Endothelial cell of hepatic sinusoid (primary cell): ENCODE measurements at regions not wholly inside any gene's neighbourhood (a gene's known extent, or its start where the extent isn't known, plus 50 kb on each side); places are given as distances from the start of the nearest gene placed in this dataset.

Source experiments
- in situ Hi-C: cut with HindIII; loops from 2 replicates; pipeline ENCODE4 v1.10.0; 2017; ENCODE audit warnings: low sequenced_read_pairs

DNA sequence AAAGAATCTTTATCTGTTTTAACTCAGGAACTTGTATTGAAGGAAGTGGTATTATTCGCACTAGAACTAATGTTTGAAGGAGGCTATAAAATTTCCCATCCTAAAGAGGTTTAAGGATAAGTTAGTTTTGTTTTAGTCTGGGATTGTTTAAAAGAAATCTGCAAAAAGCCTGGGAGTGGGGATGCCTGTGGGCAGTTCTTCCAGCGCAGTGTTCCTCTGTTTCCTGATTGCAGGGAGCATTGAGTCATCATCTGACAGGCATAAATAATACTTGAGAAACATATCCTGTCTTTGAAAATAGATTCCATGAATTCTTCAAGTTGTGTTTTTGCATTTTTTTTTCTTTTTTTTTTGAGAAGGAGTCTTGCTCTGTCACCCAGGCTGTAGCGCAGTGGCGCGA, 350.8 kb upstream of the PTBP2 start:
- in situ Hi-C loops: no loop called here

DNA sequence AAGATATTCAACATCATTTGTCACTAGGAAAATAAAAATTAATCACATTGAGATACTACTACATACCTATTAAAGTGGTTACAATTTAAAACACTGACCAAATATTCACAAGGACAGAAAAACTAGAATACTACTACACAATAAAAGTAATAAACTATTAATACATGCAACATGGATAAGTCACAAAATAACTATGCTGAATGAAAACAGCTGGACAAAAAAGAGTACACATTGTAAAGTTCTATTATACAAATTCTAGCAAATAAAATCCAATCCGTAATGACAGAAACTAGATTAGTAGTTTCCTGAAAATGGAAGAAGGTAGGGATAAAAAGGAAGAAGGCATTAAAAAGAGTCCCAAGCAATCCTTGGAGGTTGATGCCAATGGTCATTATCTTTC, 348.7 kb upstream of the PTBP2 start:
- in situ Hi-C loops: no loop called here

GRCh38 chr1:96374076-96374762, 347.4 kb upstream of the PTBP2 start:
- in situ Hi-C loops: no loop called here

GRCh38 chr1:96376846-96377245, 344.7 kb upstream of the PTBP2 start:
- in situ Hi-C loops: no loop called here

DNA sequence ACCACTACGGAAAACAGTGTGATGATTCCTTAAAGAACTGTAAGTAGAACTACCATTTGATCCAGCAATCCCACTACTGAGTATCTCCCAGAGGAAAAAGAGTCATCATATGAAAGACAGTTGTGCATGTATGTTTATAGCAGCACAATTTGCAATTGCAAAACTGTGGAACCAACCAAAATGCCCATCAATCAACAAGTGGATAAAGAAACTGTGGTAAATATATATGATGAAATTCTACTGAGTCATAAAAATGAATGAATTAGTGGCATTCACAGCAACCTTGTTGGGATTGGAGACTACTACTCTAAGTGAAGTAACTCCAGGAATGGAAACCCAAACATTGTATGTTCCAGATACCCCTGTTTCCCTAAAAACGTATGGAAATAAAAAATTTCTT, 337.0 kb upstream of the PTBP2 start:
- in situ Hi-C loops: no loop called here

DNA sequence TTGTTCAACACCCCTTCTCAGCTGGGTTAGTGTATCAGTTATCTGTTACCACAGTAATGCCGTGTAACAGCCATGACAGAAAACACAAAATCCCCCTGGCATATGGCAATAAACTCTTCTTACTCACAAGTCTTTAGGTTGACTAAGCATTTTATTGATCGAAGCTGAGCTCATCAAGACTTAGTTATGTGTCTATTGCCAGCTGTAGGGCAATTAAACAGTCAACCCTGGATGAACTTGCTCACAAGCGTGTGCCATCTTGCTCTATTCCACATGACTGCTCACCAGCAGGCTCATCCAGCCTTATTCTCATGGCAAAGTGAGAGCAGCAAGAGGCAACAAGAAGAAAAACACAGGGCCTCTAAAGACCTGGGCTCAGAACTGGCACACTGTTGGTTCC, 333.8 kb upstream of the PTBP2 start:
- in situ Hi-C loops: no loop called here

DNA sequence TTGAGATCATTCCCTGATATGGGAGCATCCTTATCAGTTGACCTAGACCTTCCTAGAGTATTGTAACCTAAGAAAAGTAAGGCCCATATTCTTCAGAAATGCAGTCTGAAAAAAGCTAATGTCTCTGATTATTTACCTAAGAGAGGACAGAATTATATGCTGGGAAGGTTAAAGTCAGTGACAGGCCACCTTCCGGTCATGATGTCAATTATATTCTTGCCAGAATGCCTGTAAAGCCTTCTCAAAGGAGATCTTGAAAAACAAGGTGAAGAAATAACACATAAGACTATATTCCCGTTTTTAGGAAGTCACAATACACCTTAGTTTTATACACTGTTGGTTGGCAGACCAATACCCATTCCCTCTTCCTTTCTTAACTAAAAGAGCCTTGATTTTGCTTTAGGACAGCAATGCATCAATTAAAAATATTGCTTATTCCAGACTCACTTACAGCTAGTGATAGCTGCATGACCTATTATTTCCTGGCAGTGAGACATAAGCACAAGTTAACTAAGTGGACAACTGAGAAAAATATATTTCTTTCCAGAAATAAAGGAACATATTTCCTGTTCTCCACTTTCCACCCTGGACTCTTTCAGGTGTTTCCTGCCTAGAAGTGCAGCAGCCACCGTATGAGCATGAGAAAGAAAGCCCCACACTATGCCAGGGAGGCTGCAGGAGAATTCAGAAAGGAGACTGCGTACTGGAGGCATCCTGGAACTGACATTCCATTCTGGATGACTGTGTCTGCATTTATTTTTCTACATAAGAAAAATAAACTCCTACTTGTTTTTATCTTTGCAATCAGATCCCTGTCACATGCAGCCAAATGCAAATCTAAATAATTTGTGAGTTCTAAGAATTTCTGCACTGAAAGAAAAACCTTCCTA, 332.9 kb upstream of the PTBP2 start:
- in situ Hi-C loops: no loop called here

- in situ Hi-C loops: no loop called here
Observed at GRCh38 chr1:96400089-96400488, 321.5 kb upstream of the PTBP2 start.

DNA sequence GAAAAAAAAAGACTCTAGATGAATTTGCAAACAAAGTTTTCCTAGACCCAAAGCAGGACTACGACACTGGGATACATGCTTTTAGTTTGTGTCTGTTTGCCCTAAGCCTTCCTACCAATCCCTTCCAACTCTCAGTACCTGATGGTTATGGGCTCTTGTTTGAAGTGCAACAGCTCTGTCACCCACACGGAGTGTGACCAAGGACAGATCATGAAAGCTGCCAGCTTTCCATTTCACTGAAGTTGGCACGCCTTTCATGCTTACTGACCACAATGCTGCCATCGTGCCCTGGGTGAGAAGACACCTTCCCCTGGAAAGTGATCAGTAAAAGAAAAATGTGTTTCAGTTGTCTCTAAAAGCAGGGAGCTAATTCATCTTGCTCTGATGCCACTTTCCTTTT, 312.5 kb upstream of the PTBP2 start:
- in situ Hi-C loops: no loop called here

DNA sequence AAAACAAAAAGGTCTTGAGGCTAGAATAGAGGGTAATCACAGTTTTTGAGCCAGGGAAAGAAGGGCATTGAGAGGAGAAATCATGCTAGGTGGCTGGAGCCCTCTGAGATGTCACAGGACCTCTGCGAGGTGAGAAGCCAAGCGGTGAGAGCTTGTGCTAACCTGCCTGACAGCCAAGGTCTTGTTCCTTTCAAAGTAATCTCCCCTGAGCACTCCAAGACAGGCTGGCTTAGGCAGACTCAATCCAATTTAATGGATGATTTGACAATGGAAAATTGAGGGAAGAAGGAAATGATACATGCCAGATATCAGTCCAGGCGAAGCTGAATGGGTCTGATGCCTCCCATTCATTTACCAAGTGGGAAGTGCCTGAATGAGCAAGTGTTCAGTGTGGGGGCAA, 311.9 kb upstream of the PTBP2 start:
- in situ Hi-C loops: no loop called here

DNA sequence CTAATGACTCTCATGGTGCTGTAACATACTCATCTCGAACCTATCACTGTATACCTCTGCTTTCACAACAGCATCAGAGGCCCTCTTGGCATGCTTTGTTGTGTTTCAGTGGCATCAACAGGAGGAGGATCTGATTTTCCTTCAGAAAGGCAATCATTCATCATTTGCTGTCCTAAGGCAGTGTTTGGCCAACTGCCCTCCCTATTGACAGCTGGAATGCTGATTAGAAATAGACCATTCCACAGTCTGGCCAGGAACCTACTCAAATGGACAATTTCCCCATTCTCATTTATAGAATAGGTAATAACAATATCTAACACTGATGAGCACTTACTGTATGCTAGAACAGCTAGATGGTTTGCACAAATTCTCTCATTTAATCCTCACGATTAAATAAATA, 310.6 kb upstream of the PTBP2 start:
- in situ Hi-C loops: no loop called here

- in situ Hi-C loops: no loop called here
Observed at GRCh38 chr1:96414598-96414997, 307.0 kb upstream of the PTBP2 start.

GRCh38 chr1:96416111-96416595, 305.4 kb upstream of the PTBP2 start:
- in situ Hi-C loops: no loop called here

DNA sequence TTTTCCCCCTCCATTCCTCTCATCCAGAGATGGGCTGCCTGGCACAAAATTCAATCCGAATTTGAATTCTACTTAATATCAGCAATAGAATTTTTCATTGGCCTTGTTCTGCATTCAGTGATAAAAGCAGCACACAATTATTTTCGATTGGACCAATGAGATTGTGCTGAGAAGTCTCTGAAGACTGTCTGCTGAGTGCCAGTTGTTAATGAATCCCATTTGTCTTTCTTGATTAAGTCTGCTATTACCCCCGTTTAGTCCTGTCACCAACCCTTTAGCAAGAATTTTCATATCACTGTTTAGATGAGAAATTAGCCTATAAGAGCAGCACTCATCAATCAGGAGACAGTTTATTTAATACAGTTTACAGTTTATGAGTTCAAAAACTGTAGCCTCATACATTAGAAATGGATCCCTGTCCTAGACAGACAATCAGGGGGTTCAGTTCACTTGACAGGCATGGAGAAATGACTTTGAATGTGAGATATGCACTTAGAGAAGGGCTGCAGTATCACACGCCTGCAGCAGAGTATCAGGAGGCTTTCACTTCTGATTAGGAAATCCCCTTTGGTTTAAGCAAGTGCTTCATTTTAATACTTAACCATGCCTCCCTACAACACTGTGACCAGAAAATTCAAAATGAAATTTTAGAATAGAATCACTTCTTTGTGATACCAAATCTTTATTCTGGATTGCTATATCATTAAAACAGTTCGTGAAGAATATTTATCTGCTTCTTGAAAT, 304.7 kb upstream of the PTBP2 start:
- in situ Hi-C loops: no loop called here

DNA sequence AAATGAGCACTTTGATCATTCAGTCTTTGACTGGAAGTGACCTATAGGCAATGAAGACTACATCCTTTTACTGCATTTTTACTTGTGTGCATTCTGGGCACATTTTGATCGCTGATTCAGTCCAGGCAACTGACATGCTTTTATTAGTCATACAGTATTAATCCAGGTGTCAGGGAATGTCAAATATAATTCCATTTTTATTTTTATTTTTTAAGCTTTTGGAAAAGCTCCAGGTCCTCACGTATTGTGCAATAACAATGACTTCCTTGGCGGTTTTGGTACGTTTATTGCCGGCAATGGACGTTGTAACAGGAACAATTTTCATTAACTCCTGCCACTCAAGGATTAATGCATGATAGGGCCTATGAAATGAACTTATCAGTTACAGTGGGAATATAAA, 302.6 kb upstream of the PTBP2 start:
- in situ Hi-C loops: no loop called here

GRCh38 chr1:96424877-96425276, 296.7 kb upstream of the PTBP2 start:
- in situ Hi-C loops: no loop called here

DNA sequence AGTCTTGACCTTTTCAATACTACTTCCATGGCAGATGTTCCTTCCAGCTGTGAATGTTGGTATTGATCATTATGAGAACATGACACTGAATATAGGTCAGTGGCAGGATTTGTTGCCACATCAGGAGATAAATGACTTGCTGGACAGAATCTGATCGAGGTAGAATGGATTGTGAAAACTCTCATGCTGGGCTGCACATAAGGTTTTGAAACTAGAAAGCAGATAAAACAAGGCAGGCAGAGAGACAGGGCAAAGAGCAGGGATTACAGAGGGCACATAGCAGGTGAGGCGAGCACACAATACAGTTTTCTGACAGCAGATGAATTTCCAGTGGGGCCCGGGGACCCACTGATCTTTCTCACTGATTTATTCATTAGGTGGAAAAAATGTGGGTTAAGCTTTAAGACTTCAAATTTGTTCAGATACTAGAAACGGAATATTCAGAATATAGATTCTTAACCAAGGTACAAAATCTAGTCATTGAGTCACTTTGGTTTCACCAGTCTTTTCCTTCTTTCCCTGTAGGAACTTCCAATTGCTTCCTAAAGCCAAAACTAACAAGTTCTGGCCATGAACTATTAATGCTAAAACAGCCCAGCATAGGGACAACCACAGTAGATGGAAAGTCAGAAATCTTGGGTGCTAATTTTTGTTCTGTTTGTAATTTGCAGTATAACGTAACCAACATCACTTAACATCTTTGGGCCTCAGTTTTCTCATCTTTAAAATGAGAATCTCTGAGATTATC, 296.0 kb upstream of the PTBP2 start:
- in situ Hi-C loops: no loop called here

- in situ Hi-C loops: no loop called here
Observed at GRCh38 chr1:96427616-96428015, 294.0 kb upstream of the PTBP2 start.

DNA sequence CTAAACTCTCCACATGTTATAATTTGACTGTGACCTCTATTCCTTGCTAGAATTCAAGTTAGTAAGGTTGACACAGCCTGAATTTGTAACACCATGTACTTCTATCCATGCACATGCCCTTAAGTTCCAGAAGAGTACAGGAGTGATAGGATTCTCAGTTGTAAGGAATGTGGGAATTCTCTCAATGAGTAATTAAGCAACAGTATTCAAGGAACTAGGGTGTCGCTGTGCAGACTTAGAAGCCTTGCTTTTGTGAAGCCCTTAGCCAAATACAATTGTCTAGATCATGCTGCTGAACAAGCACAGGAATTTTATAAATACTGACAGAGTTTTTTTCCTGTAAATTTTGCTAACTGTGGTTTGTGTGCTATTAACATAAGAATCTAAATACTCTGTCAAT, 276.3 kb upstream of the PTBP2 start:
- in situ Hi-C loops: no loop called here

DNA sequence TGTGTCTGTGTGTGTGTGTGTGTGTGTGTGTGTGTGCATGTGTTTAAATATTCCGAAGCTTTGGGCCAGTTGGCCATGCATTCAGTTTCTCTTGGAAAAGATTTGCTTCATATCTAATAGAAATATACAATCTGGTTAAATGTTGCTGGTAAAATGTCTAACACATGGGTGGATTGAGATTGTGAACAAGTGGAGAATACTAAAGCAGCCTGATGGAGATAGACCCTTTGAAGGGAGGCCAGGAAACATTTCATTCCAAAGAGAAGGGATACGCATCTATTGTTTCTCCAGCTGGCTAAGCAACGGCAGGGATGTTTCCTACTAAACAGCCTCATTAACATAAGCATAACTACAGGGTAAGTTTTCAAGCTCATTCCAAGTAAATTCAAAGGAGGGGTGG, 257.5 kb upstream of the PTBP2 start:
- in situ Hi-C loops: no loop called here

DNA sequence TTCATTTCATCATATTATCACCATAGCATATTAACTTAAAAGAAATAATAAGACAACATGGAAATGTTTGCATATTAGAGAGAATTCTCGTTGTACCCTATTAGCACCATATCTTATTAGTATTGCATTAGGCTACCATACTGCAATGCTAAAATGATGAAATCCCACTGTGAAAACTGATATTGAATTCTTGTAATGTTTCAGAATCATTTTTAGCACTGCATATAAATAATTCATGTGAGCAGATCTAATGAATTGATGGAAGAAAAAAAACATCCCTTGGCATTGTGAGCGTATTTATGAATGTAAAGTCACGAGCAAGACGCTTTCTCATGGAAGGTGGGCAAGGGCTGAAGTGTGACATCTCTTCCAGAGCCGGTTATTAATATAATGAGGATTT, 257.1 kb upstream of the PTBP2 start:
- in situ Hi-C loops: no loop called here
